ENCODE measurements at regions not wholly inside any gene's neighbourhood (a gene's known extent, or its start where the extent isn't known, plus 50 kb on each side); places are given as distances from the start of the nearest gene placed in this dataset.
A peak's percentile ranks its signal among the peaks of the same experiment; 100 is the strongest.

DNA sequence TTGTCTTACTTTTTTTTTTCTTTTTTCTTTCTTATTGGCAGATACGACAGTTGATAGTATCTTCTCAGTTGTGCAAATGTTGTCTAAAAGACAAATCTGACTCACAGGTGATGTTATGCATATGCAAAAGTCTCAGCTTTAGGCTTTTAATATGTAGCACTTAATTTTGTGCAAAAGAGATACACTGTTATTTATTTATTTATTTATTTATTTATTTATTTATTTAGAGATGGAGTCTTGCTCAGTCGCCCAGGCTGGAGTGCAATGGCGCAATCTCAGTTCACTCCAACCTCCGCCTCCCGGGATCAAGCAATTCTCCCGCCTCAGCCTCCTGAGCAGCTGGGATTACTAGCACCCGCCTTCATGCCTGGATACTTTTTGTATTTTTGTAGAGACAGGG, 383.9 kb upstream of the PCDH9 start:
- DNase-seq (ENCODE audit: low read depth): no peak

DNA sequence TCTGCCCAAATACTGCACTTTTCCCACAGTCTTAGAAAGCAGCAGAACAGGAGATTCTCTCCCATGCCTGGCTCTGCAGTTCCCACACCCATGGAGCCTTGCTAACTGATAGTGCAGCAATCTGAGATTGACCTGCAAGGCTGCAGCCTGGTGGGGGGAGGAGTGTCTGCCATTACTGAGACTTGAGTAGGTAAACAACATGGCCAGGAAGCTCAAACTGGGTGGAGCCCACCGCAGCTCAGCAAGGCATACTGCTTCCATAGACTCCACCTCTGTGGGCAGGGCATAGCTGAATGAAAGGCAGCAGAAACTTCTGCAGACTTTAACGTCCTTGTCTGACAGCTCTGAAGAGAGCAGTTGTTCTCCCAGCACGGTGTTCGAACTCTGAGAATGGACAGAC, 358.5 kb upstream of the PCDH9 start:
- TF ChIP-seq, protein P1, sequence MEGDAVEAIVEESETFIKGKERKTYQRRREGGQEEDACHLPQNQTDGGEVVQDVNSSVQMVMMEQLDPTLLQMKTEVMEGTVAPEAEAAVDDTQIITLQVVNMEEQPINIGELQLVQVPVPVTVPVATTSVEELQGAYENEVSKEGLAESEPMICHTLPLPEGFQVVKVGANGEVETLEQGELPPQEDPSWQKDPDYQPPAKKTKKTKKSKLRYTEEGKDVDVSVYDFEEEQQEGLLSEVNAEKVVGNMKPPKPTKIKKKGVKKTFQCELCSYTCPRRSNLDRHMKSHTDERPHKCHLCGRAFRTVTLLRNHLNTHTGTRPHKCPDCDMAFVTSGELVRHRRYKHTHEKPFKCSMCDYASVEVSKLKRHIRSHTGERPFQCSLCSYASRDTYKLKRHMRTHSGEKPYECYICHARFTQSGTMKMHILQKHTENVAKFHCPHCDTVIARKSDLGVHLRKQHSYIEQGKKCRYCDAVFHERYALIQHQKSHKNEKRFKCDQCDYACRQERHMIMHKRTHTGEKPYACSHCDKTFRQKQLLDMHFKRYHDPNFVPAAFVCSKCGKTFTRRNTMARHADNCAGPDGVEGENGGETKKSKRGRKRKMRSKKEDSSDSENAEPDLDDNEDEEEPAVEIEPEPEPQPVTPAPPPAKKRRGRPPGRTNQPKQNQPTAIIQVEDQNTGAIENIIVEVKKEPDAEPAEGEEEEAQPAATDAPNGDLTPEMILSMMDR (IDR thresholded peaks at IDR 0.05; ENCODE audit: insufficient read depth, low read depth, low read length, missing control alignments): no peak
- H3K4me3 ChIP-seq (ENCODE audit: low read length): no peak overlapping the region
- no peak for DNase-seq (ENCODE audit: low read depth)

More for the DNA sequence above, 383.9 kb upstream of the PCDH9 start:
- TF ChIP-seq, protein P1 (IDR thresholded peaks at IDR 0.05; ENCODE audit: insufficient read depth, low read depth, low read length, missing control alignments): no peak
- H3K4me3 ChIP-seq (ENCODE audit: low read length): no peak overlapping the region

- DNase-seq (ENCODE audit: low read depth): no peak
- TF ChIP-seq, protein P1 (IDR thresholded peaks at IDR 0.05; ENCODE audit: insufficient read depth, low read depth, low read length, missing control alignments): no peak
- H3K4me3 ChIP-seq (ENCODE audit: low read length): no peak overlapping the region
Measured at GRCh38 chr13:67577361-67577760, 347.2 kb upstream of the PCDH9 start.

DNA sequence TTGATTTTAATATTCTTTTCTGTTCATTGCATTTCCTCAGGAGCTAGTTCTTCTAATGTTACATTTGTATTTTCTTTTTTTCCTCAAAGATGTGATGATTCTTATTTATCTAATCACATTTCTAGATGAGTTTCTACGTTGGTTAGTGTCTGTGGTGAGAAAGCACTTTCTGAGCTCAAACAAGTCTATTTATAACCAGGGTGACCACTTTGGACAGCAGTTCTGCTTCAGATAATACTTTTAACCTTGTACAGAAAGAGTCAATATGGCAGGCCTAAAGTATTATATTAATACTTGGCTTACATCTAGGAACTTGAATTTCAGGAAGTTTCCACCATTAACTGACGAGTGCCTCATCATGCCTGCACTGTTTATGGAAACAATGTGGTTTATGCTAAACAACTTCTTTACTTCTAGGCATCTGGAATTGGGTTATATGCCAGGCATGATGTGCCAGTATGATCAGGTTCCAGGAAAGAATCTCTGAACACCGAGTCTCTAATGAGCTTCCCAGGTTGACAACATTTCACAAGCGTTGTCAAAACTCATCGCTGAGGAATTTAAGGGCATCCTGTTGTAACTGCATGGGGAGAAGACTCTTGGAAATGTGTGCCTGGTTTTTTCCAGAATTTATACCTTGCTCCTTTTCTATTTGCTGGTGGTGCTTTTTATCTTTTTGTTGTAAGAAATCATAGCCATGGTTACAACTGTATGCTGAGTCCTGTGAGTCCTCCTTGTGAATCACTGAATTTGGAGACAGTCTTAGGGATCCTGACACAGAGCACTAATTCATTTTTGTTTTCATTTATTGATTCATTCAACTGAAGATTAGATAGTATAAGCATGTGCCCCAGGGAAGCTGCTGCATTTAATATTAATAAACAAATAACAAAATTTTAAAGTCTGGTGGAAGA, 344.4 kb upstream of the PCDH9 start:
- H3K4me3 ChIP-seq (ENCODE audit: low read length): no peak overlapping the region
- DNase-seq (ENCODE audit: low read depth): peak; percentile 87
- TF ChIP-seq, protein P1 (IDR thresholded peaks at IDR 0.05; ENCODE audit: insufficient read depth, low read depth, low read length, missing control alignments): no peak

GRCh38 chr13:67568205-67568604, 338.1 kb upstream of the PCDH9 start:
- TF ChIP-seq, protein P1 (IDR thresholded peaks at IDR 0.05; ENCODE audit: insufficient read depth, low read depth, low read length, missing control alignments): no peak
- DNase-seq (ENCODE audit: low read depth): no peak
- H3K4me3 ChIP-seq (ENCODE audit: low read length): no peak overlapping the region

GRCh38 chr13:67557642-67558241, 327.6 kb upstream of the PCDH9 start:
- DNase-seq (ENCODE audit: low read depth): no peak
- H3K4me3 ChIP-seq (ENCODE audit: low read length): no peak overlapping the region
- TF ChIP-seq, protein P1 (IDR thresholded peaks at IDR 0.05; ENCODE audit: insufficient read depth, low read depth, low read length, missing control alignments): no peak

Data from epithelial cell of esophagus (primary cell).